NCI-H187 (cell line): ENCODE measurements at regions not wholly inside any gene's neighbourhood (a gene's known extent, or its start where the extent isn't known, plus 50 kb on each side); places are given as distances from the start of the nearest gene placed in this dataset.
"Not testable (repeated sequence)": the region's sequence is repeated elsewhere in the genome, so short reads cannot be mapped to it uniquely, and the experiment has no call there.

ENCODE experiments used
- DNase-seq, 2 experiments: peaks; one replicate each; lab custom pipeline; 2025; lab: John Stamatoyannopoulos, UW

DNA sequence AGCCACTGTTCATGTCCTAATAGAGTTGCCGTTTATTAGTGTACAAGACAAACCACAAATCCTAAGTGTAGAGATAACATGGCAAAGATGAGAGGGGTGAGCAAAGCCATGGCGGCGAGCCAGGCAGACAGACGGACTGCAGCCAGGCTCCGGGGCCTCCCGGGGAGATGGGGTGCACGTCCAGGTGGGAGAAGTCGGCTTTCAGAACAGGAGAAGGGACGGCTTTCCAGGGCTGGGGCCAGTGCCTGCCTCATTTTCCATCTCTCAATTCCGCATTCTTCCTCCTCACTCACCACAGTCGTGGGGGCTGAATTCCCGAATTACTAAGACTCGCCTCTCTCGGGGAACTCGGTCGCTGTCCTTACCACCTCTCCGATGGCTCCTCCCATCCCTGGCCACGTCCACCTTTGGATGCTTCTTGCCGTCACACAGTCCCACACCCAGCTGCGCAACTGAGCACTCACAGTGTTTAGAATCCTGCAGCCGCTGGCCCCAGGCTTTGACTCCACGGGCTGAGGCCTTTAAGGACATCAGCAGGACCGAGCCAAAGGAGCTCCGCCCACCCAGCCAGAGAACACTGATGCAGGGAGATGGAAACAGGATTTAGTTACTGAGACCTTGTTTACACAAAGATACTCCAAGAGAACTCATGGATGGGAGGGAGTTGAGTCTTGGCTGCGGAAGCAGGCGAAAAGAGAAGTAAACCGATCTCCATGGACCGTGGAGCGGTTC, 59.7 kb downstream of the RNF112 start:
- peak; percentile 64 to 65 for DNase-seq

DNA sequence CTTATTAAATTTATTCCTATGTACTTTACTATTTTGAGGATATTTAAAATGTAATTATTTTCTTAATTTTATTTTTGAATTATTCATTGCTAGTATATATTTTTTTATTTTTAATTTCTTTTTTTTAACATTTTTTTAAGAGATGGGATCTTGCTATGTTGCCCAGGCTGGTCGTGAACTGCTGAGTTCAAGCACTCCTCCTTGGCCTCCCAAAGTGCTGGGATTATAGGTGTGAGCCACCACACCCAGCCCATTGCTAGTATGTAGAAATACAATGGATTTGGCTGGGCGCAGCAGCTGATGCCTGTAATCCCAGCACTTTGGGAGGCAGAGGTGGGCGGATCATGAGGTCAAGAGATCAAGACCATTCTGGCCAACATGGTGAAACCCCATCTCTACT, 59.2 kb upstream of the SLC47A1 start:
- DNase-seq, result not testable (repeated sequence)

DNA sequence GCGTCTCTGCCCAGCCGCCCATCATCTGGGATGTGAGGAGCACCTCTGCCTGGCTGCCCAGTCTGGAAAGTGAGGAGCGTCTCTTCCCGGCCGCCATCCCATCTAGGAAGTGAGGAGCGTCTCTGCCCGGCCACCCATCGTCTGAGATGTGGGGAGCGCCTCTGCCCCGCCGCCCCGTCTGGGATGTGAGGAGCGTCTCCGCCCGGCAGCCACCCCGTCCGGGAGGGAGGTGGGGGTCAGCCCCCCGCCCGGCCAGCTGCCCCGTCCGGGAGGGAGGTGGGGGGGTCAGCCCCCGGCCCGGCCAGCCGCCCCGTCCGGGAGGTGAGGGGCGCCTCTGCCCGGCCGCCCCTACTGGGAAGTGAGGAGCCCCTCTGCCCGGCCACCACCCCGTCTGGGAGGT, 57.9 kb upstream of the SLC47A1 start:
- not testable (repeated sequence) for DNase-seq

GRCh38 chr17:19482576-19482975, 51.1 kb upstream of the SLC47A1 start:
- no peak for DNase-seq
